HG02840 (cell line): ENCODE measurements at regions not wholly inside any gene's neighbourhood (a gene's known extent, or its start where the extent isn't known, plus 50 kb on each side); places are given as distances from the start of the nearest gene placed in this dataset.

Source experiments
- ATAC-seq: cut with Tn5 transposase; IDR thresholded peaks from one replicate; pipeline ENCODE4 v1.9.1; 2021; ENCODE audit warnings: mild to moderate bottlenecking, moderate library complexity, moderate number of reproducible peaks; ENCODE audit not compliant: unreplicated experiment, low FRiP score

DNA sequence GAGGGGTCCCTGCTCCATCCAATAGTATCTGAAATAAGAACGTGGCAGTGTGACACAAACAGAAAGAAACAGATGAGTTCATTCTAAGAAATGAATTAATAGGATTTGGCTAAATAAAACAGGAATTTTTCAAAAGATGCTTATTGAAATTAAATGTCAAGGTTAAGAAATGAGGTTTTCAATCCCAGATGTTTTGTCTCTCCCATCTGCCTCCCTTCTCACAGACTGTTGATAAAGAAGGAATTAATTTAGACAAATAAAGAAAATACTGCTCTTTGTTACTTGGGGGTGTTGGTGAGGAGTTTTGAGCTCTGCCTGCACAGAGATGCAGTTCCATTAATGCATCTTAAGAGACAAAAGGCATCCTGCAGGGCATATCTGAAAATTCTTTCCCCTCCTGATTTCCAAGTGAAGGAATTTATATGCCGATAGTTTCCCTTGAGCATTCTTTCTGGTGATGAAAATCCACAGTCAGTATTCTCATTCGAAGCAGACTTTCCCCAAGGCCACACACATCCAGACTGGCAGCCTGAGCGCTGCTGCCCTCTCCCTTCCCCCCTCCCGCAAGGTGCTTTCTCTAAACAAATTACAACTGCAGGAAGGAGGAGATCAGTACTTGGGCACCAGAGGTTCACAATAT lies 385.4 kb upstream of the RND3 start:
- no peak for ATAC-seq

- no peak for ATAC-seq
These were observed 379.0 kb upstream of the RND3 start for GRCh38 chr2:150866431-150866830.

DNA sequence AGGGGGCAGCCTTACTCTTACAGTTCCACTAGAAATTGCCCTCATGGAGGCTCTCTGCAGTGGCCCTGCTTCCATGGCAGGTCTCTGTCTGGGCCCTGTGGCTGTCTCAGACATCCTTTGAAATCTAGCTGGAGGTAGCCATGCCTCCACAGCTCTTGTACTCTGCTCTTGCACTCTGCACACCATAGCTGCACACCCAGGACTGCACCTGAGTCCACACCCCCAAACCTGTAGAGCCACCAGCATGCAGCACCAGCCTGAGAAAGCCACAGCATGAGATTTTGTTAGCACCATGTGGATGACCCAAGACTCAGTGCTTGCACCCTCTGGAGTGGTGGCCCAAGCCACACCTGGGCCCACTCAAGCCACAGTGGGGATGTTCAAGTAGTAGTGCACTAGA lies 376.2 kb upstream of the RND3 start:
- ATAC-seq, result no peak

- ATAC-seq, result no peak
These were observed 372.8 kb upstream of the RND3 start for GRCh38 chr2:150860301-150860700.

DNA sequence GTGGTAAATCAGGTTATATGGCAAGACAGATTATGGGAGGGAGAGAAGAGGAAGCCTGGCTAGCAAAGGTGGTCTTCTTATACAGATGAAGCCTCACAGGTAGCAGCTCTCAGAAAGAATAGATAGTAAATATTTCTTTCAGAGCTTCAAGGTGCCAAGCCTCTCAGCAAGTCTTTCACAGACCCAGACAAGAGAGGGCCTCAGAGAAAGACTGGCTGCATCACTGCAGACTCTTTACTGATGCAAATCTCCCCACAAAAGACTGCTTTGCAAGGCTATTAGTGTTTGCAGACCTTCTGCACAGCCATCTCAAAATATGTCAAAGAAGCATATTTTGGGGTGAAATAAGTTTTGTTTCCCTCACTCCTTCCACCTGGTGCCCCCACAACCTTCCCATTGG lies 372.4 kb upstream of the RND3 start:
- ATAC-seq, result no peak

DNA sequence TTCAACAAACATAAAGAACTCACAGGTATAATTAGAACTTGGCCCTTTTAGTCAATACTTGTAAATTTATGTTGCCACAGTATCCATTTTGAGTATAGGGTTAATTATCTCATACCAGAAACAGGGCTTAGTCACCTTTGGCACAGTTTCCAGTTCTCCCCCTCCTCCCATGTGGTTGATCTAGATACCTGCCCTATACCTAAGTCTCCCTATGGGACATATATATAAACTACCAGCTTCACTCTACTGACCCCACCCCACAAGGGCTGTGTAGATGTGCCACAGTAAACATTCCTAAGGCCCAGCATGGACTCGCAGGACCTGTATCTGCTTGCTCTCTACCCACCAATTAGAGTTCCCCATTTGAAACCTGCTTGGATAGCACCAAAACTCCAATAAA lies 371.7 kb upstream of the RND3 start:
- no peak for ATAC-seq

GRCh38 chr2:150858382-150858781 lies 370.9 kb upstream of the RND3 start:
- no peak for ATAC-seq

DNA sequence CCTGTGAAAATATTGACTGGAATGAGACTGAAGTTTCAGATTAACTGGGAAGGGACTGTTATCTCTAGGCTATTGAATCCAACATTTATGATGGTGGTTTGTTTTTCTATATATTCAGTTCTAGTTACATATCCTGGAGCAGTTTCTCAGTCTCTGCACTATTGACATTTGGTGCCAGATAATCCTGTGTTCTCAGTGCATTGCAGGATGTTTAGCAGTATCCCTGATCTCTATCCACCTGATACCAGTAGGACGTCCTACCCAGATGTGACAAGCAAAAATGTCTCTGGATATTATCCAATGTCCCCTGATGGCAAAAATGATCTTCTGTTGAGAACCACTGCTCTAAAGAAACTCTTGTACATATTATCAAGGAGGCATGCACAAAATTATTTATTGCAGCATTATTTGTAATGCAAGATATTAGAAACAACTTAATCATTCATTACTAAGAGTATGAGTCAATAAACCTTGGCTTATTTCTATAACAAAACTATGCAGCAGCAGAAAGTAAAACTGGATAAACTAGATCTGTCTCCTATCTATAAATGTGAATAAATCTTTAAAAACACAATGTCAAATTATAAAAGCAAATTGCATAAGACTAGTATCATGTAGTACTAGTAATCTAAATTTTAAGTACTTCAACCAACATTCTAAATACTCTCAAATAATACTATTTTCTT lies 369.3 kb upstream of the RND3 start:
- ATAC-seq, result no peak

DNA sequence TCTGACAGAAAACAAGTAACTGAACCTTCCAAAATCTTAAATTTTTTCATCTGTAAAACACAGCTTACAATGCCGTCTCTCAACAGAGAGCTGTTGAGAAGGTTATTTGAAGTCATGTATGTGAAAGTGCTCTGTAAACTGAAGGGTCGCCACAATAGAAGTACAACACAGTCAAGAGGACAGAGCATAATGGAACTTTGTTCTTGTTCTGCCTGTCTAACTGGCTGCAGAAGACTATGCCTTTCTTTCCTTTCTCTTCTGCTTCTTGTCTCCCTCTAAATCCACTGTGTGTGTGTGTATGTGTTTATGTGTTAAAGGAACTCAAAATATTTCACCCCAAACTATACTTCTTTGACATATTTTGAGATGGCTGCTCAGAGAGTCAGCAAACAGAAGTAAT lies 365.8 kb upstream of the RND3 start:
- no peak for ATAC-seq

- no peak for ATAC-seq
These were observed 363.2 kb upstream of the RND3 start for GRCh38 chr2:150850641-150851040.

DNA sequence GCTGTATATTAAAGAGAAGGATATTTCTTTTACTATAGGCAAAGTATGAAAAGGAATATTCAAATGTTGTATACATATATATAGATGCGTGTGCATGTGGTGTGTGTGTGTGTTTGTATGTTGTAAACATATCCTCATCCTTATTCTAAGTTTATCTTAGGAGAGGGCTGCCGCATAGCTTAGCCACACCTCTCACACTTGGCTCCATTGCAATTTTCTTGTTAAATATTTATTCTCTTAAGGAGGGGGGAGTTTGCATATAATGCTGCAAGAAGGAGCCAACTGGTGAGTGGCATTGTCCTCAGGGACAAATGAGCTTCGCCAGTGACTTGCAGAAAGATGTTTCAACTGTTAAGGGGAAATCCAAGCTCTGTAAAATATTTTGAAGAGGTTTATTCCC lies 360.1 kb upstream of the RND3 start:
- no peak for ATAC-seq

- no peak for ATAC-seq
These were observed 359.2 kb upstream of the RND3 start for GRCh38 chr2:150846691-150847090.

DNA sequence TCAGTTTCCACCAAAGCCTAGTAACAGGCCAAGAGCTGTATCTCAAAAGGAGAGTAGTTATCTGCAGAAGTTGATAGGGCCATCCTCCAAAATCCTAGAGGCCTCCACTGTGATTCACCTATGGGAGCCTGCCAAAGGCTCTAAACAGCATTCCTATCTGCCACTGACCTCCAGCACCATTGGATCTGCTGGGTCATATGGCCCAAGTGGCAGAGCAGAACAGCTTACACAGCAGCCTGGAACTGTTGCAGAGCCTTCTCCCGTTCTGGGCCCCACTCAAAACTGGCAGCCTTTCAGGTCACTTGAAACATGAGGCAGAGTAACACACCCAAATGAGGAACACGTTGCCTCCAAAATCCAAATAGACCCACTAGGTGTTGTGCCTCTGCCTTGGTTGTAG lies 345.2 kb upstream of the RND3 start:
- ATAC-seq, result no peak

GRCh38 chr2:150824118-150824517 lies 336.7 kb upstream of the RND3 start:
- ATAC-seq, result no peak

DNA sequence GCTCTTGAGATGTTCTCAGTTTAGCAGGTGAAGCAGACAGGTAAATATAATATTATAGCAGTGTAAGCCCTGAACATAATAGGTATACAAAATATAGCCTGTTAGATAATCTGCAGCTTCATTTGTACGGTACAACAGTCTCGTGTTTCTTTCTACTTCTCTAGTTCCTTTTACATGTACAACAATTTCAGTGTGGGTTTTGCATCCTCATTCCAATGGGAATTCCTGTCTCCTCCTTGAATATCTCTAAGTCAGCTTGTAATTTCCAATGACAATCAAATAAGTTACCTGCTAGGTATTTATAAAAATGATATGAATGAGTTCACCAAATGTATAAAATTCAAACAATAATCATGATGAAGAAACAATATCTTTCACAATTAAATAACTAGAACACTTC lies 330.0 kb upstream of the RND3 start:
- ATAC-seq, result no peak

DNA sequence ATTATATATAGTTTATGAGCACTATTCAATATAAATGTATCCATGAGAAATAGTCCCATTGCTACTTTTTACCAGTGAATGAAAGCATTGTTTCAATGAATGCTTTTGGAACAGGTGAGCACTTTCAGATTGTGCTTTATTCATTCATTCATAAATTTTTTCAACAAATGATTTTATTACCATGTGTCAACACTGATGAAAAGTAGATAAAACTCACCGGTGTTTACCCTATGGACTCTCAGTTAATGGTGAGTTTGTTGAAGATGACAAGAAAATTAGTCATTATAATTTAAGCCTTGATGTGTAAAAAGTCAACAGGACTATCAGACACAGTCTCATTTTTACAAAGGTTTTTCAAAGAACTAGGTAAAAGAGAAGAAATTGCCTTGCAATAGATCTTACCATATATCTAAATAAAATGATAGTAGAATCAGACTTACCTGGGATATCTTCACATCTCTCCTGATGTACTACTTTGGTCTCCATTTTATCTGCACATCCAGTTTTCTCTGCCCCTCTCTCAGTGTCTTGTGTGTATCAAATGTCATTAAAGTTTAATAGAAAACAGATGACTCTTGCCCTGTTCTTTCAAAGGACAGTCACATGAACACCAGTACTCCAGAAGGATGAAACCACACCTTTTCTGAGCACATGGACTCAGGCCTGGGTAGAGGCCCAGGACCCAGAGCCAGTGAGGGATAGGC lies 325.3 kb upstream of the RND3 start:
- ATAC-seq, result no peak

- no peak for ATAC-seq
These were observed 324.6 kb upstream of the RND3 start for GRCh38 chr2:150812066-150812465.

GRCh38 chr2:150811259-150811855 lies 323.9 kb upstream of the RND3 start:
- no peak for ATAC-seq

DNA sequence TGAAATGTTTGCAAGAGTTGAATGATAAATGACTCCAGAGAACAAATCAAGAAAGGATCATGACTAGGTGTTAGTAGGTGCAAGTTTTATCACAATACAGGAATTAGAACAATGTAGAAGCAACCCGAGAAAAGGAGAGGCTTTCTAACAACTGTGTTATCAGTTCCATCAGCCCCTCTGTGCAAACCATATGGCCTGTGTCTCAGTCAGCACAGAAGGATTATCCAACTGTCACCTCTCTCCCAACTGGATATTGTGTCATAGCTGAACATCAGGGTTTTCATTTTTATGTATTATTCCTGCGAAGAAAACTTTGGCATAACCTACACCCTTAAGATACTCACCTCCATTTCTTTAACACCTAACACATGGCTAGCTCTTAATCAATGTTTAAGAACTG lies 321.6 kb upstream of the RND3 start:
- ATAC-seq, result no peak

DNA sequence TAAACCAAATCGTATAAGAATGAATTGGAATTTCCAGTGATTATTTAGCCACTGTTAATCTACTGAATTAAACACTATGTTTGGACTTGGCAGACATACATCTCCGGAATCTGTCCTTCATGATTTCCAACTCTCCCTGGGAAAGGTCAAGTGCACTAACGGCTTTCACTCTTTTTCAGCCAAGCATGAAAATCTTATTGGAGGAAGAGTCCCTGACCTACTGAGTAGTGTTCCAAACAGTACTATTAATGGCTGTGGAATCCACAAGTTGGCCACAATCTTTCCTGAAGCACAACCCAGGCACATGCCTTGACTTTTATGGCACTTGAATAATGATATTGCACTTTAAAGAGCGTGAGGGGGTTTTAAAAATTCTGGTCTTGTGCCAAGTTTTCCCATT lies 318.9 kb upstream of the RND3 start:
- no peak for ATAC-seq

GRCh38 chr2:150803689-150804398 lies 316.4 kb upstream of the RND3 start:
- no peak for ATAC-seq
